ENCODE measurements at regions not wholly inside any gene's neighbourhood (a gene's known extent, or its start where the extent isn't known, plus 50 kb on each side); places are given as distances from the start of the nearest gene placed in this dataset.

DNA sequence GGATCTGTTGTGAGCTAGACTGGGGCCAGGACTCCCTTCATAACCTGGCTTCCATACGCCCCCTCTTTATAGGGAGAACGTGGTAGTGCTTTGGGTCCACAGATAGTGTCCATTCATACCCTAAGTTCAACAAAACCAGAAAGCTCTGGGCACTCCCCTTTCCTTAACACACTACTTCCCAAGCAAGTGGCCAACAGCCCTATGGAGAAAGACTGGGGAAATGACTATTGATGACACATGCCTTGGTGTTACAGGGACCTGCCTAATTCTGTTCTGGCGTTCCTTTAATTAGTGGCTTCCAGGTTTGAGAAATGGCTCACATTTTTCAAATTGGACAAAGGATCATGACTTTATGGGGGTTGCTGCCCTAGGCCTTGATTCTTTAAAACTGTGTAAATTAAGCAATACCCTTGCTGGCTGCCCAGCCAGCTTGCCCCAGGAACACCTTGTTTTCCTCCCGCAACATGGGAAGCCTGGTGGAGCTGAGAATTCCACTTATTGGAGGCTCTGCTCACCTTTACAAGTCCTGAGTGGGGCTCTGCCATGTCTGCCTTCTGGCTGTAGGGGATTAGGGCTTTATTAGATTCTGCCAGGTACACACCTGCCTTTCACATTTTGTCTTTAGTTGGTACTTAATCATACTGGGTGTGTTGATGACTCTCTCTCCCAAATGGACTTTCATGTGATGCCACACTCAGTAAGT, 61.1 kb downstream of the RGS12 start:
- no peak for TF ChIP-seq POLR2AphosphoS5 (IDR thresholded peaks at IDR 0.05)
- TF ChIP-seq, protein P1, sequence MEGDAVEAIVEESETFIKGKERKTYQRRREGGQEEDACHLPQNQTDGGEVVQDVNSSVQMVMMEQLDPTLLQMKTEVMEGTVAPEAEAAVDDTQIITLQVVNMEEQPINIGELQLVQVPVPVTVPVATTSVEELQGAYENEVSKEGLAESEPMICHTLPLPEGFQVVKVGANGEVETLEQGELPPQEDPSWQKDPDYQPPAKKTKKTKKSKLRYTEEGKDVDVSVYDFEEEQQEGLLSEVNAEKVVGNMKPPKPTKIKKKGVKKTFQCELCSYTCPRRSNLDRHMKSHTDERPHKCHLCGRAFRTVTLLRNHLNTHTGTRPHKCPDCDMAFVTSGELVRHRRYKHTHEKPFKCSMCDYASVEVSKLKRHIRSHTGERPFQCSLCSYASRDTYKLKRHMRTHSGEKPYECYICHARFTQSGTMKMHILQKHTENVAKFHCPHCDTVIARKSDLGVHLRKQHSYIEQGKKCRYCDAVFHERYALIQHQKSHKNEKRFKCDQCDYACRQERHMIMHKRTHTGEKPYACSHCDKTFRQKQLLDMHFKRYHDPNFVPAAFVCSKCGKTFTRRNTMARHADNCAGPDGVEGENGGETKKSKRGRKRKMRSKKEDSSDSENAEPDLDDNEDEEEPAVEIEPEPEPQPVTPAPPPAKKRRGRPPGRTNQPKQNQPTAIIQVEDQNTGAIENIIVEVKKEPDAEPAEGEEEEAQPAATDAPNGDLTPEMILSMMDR (IDR thresholded peaks at IDR 0.05): no peak
